GM13977 (cell line): ENCODE measurements at regions not wholly inside any gene's neighbourhood (a gene's known extent, or its start where the extent isn't known, plus 50 kb on each side); places are given as distances from the start of the nearest gene placed in this dataset.
"Not testable (repeated sequence)": the region's sequence is repeated elsewhere in the genome, so short reads cannot be mapped to it uniquely, and the experiment has no call there.

Experiments used
- DNase-seq: peaks from one replicate; pipeline ENCODE4 v3.0.0; 2012; ENCODE audit warnings: low spot score
- in situ Hi-C: fragments of 300-500 bp; cut with MboI; formaldehyde crosslinking; loops from one replicate; pipeline ENCODE4 v1.12.0; 2022; ENCODE audit warnings: low sequenced_read_pairs, low pct_unique_long_range_greater_than_20kb, mixed read lengths, inconsistent platforms; ENCODE audit not compliant: unreplicated experiment
- TF ChIP-seq, protein P1 (sequence below): IDR thresholded peaks from 2 replicates; pipeline ENCODE4 v1.5.1; 2012; ENCODE audit warnings: mild to moderate bottlenecking, control low read depth; ENCODE audit not compliant: insufficient read depth; ENCODE audit errors: extremely low read depth, missing control alignments

DNA sequence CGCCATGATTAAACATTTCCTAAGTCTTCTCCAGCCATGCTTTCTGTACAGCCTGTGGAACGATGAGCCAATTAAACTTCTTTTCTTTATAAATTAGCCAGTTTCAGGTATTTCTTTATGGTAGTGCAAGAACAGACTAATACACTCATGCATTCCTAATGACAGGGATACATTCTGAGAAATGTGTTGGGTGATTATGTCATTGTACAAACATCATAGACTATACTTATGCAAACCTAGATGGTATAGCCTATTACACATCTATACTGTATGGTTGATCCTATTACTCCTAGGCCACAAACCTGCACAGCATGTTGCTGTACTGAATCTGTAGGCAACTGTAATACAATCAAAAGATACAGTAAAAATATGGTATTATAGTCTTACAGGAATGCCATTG is 83.1 kb downstream of the ATOH1 start:
- in situ Hi-C loops: no loop called here
- no peak for DNase-seq
- TF ChIP-seq, protein P1, sequence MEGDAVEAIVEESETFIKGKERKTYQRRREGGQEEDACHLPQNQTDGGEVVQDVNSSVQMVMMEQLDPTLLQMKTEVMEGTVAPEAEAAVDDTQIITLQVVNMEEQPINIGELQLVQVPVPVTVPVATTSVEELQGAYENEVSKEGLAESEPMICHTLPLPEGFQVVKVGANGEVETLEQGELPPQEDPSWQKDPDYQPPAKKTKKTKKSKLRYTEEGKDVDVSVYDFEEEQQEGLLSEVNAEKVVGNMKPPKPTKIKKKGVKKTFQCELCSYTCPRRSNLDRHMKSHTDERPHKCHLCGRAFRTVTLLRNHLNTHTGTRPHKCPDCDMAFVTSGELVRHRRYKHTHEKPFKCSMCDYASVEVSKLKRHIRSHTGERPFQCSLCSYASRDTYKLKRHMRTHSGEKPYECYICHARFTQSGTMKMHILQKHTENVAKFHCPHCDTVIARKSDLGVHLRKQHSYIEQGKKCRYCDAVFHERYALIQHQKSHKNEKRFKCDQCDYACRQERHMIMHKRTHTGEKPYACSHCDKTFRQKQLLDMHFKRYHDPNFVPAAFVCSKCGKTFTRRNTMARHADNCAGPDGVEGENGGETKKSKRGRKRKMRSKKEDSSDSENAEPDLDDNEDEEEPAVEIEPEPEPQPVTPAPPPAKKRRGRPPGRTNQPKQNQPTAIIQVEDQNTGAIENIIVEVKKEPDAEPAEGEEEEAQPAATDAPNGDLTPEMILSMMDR: no peak

DNA sequence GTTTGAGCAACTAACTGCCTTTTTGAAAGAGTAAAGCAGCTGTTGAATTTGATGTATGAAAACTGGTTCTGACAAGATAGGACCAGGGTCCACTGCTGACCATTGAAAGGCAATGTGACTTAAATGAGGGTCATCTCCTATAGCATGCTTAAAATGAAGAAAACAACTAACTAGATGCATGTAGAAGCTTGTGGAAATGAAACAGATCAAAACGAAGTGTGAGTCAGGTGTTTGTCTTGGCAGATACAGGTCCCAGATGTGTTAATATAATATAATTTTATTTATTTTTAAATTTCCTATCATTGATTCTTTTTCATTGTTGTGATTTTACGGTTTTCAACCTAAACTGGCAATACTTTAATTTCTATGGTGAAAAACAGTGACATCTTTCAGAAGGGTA is 83.6 kb downstream of the ATOH1 start:
- in situ Hi-C loops: no loop called here

DNA sequence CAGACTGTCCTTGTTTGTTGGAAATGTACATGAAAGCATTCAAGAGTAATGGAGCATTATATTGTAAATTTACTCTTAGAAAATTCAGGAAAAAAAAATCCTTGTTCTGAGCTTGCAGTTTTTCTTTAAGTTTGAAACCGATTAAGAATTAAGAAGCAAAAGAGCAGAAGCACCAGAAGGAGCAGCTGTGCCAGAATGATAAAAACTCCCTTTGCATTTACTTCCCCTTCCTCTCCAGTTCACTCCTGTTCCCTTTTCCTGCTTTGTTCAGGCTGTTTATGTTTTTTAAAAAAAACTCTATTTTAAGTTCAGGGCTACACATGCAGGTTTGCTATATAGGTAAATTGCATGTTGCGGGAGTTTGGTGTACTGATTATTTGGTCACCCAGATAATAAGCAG is 90.3 kb downstream of the ATOH1 start:
- TF ChIP-seq, protein P1: no peak
- DNase-seq: no peak
- in situ Hi-C loops: no loop called here

More for the DNA sequence above, 83.6 kb downstream of the ATOH1 start:
- DNase-seq: no peak
- TF ChIP-seq, protein P1: no peak

DNA sequence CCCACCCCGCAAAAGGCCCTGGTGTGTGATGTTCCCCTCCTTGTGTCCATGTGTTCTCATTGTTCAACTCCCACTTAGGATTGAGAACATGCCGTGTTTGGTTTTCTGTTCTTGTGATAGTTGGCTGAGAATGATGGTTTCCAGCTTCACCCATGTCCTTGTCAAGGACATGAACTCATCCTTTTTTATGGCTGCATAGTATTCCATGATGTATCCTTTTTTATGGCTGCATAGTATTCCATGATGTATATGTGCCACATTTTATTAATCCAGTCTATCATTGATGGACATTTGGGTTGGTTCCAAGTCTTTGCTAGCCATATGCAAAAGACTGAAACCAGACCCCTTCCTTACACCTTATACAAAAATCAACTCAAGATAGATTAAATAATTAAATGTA is 95.0 kb downstream of the ATOH1 start:
- in situ Hi-C loops, DNase-seq: not testable (repeated sequence)

DNA sequence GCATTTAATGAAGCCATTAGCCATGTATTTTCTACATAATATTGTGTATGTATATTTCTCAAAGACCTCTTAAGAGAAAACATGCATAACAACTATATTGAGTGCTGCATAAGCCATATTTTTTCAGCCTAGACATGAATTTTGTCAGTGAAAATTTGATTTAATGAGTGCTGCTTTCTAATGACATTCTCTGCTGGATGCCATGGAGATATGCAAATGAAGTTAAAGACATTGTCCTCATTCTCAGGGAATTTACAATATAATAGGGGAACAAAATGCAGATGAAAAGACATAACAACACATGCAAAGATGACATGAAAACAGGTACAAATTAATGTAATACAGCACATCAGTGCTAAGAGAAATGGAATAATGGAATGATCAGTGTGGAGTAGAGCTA is 118.7 kb downstream of the ATOH1 start:
- DNase-seq: no peak
- TF ChIP-seq, protein P1: no peak
- in situ Hi-C loops: no loop called here

DNA sequence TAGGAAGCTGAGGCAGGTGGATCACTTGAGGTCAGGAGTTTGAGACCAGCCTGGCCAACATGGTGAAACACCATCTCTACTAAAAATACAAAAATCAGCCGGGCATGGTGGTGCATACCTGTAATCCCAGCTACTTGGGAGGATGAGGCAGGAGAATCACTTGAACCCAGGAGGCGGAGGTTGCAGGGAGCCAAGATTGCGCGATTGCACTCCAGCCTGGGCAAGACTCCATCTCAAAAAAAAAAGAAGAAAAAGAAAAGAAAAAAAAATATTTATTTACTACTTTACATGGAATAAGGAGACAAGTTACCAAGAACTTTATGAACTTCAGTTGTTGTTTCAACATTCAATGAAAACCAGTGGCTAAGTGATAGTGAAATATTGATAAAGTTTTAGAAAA is 121.7 kb downstream of the ATOH1 start:
- DNase-seq, in situ Hi-C loops: not testable (repeated sequence)

DNA sequence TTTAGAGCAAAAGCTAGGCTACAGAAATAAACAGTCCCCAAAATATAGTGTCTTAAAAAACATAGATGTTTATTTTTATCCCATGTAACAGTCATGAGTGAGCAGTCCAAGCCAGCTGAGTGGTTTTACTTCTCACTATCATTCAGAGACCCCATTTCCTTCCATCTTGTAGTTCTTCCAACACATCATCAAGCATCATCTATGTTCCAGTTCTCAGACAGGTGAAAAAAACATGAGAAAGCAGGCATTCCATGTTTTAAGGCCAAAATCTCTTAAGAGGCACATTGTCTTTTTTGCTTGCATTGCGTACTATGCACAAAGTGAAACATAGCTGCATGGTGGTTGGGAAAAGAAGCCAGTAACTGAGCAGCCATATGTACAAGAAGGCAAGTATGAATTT is 128.6 kb downstream of the ATOH1 start:
- in situ Hi-C loops: no loop called here
- DNase-seq: no peak
- TF ChIP-seq, protein P1: no peak

DNA sequence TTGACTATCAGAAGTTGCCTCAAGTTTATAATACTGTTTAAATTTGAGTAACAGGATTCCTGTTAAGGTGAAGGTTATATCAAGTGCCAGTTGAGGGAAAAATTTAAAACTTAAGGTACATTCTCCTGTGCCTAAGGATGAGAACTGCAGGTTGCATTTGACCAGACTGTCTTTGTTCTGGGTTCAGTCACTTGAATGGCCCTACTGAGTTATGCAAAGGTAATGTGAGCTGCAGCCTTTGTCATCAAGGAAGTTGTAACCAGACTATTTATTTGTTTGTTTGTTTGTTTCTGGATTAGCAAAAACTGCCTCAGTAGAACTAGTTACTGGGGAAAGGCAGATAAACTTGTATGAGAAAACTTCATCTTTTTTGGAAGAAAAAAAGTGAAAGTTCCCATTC is 131.9 kb downstream of the ATOH1 start:
- in situ Hi-C loops: no loop called here
- TF ChIP-seq, protein P1: no peak
- no peak for DNase-seq
